NCI-H524 treated with DMSO at 0.1 percent for 48 hours (cell line): ENCODE measurements at regions not wholly inside any gene's neighbourhood (a gene's known extent, or its start where the extent isn't known, plus 50 kb on each side); places are given as distances from the start of the nearest gene placed in this dataset.
"Not testable (repeated sequence)": the region's sequence is repeated elsewhere in the genome, so short reads cannot be mapped to it uniquely, and the experiment has no call there.

Source experiments
- DNase-seq: peaks from one replicate; lab custom pipeline; 2025; lab: John Stamatoyannopoulos, UW

- no peak for DNase-seq
These were observed 190.2 kb upstream of the BRINP3 start for GRCh38 chr1:190667914-190668313.

GRCh38 chr1:190679044-190679443, 201.4 kb upstream of the BRINP3 start:
- DNase-seq = no peak

GRCh38 chr1:190679454-190679853, 201.8 kb upstream of the BRINP3 start:
- no peak for DNase-seq

- no peak for DNase-seq
These were observed 202.3 kb upstream of the BRINP3 start for GRCh38 chr1:190679983-190680382.

- no peak for DNase-seq
These were observed 208.0 kb upstream of the BRINP3 start for GRCh38 chr1:190685676-190686075.

- no peak for DNase-seq
These were observed 210.4 kb upstream of the BRINP3 start for GRCh38 chr1:190688096-190688495.

- DNase-seq = not testable (repeated sequence)
These were observed 220.8 kb upstream of the BRINP3 start for GRCh38 chr1:190698488-190698887.

GRCh38 chr1:190699165-190699564, 221.5 kb upstream of the BRINP3 start:
- no peak for DNase-seq

- no peak for DNase-seq
These were observed 230.9 kb upstream of the BRINP3 start for GRCh38 chr1:190708418-190709057.

- DNase-seq = no peak
These were observed 233.4 kb upstream of the BRINP3 start for GRCh38 chr1:190711069-190711468.

- no peak for DNase-seq
These were observed 239.4 kb upstream of the BRINP3 start for GRCh38 chr1:190717055-190717454.

- no peak for DNase-seq
These were observed 259.4 kb upstream of the BRINP3 start for GRCh38 chr1:190736971-190737590.

- no peak for DNase-seq
These were observed 260.7 kb upstream of the BRINP3 start for GRCh38 chr1:190738317-190738716.

- no peak for DNase-seq
These were observed 262.3 kb upstream of the BRINP3 start for GRCh38 chr1:190739926-190740325.

- no peak for DNase-seq
These were observed 270.0 kb upstream of the BRINP3 start for GRCh38 chr1:190747704-190748103.

GRCh38 chr1:190752131-190752530, 274.5 kb upstream of the BRINP3 start:
- no peak for DNase-seq

- peak; percentile 3 for DNase-seq
These were observed 277.0 kb upstream of the BRINP3 start for GRCh38 chr1:190754666-190755065.

GRCh38 chr1:190759807-190760206, 282.1 kb upstream of the BRINP3 start:
- no peak for DNase-seq

- no peak for DNase-seq
These were observed 284.7 kb upstream of the BRINP3 start for GRCh38 chr1:190762325-190762724.

- no peak for DNase-seq
These were observed 315.2 kb upstream of the BRINP3 start for GRCh38 chr1:190792873-190793272.

GRCh38 chr1:190807629-190808028, 330.0 kb upstream of the BRINP3 start:
- no peak for DNase-seq

GRCh38 chr1:190808035-190808434, 330.4 kb upstream of the BRINP3 start:
- no peak for DNase-seq

- no peak for DNase-seq
These were observed 331.6 kb upstream of the BRINP3 start for GRCh38 chr1:190809312-190809711.

GRCh38 chr1:190812996-190813395, 335.3 kb upstream of the BRINP3 start:
- no peak for DNase-seq
